Stimulated activated memory B cell treated with anti-CD40 and anti-IgM and Interleukin-4, amounts not matched to agents 10 μg/mL and 1 μg/mL and 100 μg/mL, for 72 hours (primary cell): ENCODE measurements at regions not wholly inside any gene's neighbourhood (a gene's known extent, or its start where the extent isn't known, plus 50 kb on each side); places are given as distances from the start of the nearest gene placed in this dataset.

Experiments
- ATAC-seq: fragments of 150-1000 bp; cut with Tn5 transposase; 2 replicates; pipeline ENCODE4 v1.10.0; 2021
- H3K27ac Mint-ChIP-seq: one replicate; pipeline ENCODE4 v1.8.0; 2022; ENCODE audit warnings: mild to moderate bottlenecking, mixed read lengths
- H3K27me3 Mint-ChIP-seq: one replicate; pipeline ENCODE4 v1.8.0; 2022; ENCODE audit warnings: mixed read lengths
- H3K36me3 Mint-ChIP-seq: one replicate; pipeline ENCODE4 v1.8.0; 2022; ENCODE audit warnings: mixed read lengths
- H3K4me1 Mint-ChIP-seq: one replicate; pipeline ENCODE4 v1.8.0; 2022; ENCODE audit warnings: mixed read lengths
- H3K4me3 Mint-ChIP-seq: one replicate; pipeline ENCODE4 v1.8.0; 2022; ENCODE audit warnings: mild to moderate bottlenecking, moderate library complexity, mixed read lengths
- H3K9me3 Mint-ChIP-seq: one replicate; pipeline ENCODE4 v1.8.0; 2022; ENCODE audit warnings: mixed read lengths

GRCh38 chr16:14350081-14350480, 279.0 kb downstream of the MRTFB start:
- Mint-ChIP-seq H3K4me3 (no peak overlapping the region), H3K4me1 (peaks cover 12% of the 10 kb centered on the region), H3K36me3 (peaks cover 6% of the 10 kb centered on the region), H3K9me3 (peaks cover 4% of the 10 kb centered on the region), H3K27ac (no peak overlapping the region), H3K27me3 (no peaks in the 10 kb centered on the region)
- no peak for ATAC-seq

- Mint-ChIP-seq H3K9me3 (peaks cover 10% of the 10 kb centered on the region), H3K27me3 (no peaks in the 10 kb centered on the region), H3K36me3 (peaks cover 10% of the 10 kb centered on the region), H3K4me3 (no peak overlapping the region), H3K4me1 (peaks cover 10% of the 10 kb centered on the region), H3K27ac (no peak overlapping the region)
- no peak for ATAC-seq
These were observed 276.6 kb downstream of the MRTFB start for GRCh38 chr16:14347706-14348105.

GRCh38 chr16:14346278-14347142, 275.4 kb downstream of the MRTFB start:
- Mint-ChIP-seq H3K4me3 (no peak overlapping the region), H3K27ac (no peak overlapping the region), H3K4me1 (peaks cover 10% of the 10 kb centered on the region), H3K36me3 (peaks cover 12% of the 10 kb centered on the region), H3K9me3 (peaks cover 11% of the 10 kb centered on the region), H3K27me3 (no peaks in the 10 kb centered on the region)
- no peak for ATAC-seq

- Mint-ChIP-seq H3K27ac (no peak overlapping the region), H3K4me1 (peaks cover 6% of the 10 kb centered on the region), H3K4me3 (no peak overlapping the region), H3K9me3 (peaks cover 13% of the 10 kb centered on the region), H3K36me3 (peaks cover 12% of the 10 kb centered on the region), H3K27me3 (no peaks in the 10 kb centered on the region)
- no peak for ATAC-seq
These were observed 274.5 kb downstream of the MRTFB start for GRCh38 chr16:14345512-14346115.

GRCh38 chr16:14344945-14345344, 273.8 kb downstream of the MRTFB start:
- no peaks in the 10 kb centered on the region for H3K27me3 Mint-ChIP-seq
- H3K9me3 Mint-ChIP-seq, result peaks cover 14% of the 10 kb centered on the region
- H3K27ac Mint-ChIP-seq, result no peak overlapping the region
- no peak overlapping the region for H3K4me3 Mint-ChIP-seq
- H3K36me3 Mint-ChIP-seq, result peaks cover 12% of the 10 kb centered on the region
- no peaks in the 10 kb centered on the region for H3K4me1 Mint-ChIP-seq
- ATAC-seq, result no peak

- no peak overlapping the region for H3K27ac Mint-ChIP-seq
- no peak for ATAC-seq
- no peaks in the 10 kb centered on the region for H3K27me3 Mint-ChIP-seq
These were observed 273.2 kb downstream of the MRTFB start for GRCh38 chr16:14344292-14344691.

GRCh38 chr16:14341324-14342225, 270.5 kb downstream of the MRTFB start:
- H3K27ac Mint-ChIP-seq, result no peak overlapping the region
- no peak overlapping the region for H3K4me3 Mint-ChIP-seq
- no peaks in the 10 kb centered on the region for H3K27me3 Mint-ChIP-seq
- H3K4me1 Mint-ChIP-seq, result no peaks in the 10 kb centered on the region
- peaks cover 12% of the 10 kb centered on the region for H3K36me3 Mint-ChIP-seq
- H3K9me3 Mint-ChIP-seq, result peaks cover 22% of the 10 kb centered on the region
- ATAC-seq, result no peak

More at GRCh38 chr16:14344292-14344691, 273.2 kb downstream of the MRTFB start:
- Mint-ChIP-seq H3K9me3 (peaks cover 14% of the 10 kb centered on the region), H3K36me3 (peaks cover 12% of the 10 kb centered on the region), H3K4me1 (no peaks in the 10 kb centered on the region), H3K4me3 (no peak overlapping the region)

GRCh38 chr16:14339694-14340093, 268.6 kb downstream of the MRTFB start:
- Mint-ChIP-seq H3K36me3 (peaks cover 6% of the 10 kb centered on the region), H3K4me1 (no peaks in the 10 kb centered on the region), H3K27me3 (no peaks in the 10 kb centered on the region), H3K4me3 (no peak overlapping the region), H3K9me3 (peaks cover 20% of the 10 kb centered on the region), H3K27ac (no peak overlapping the region)
- no peak for ATAC-seq

- H3K36me3 Mint-ChIP-seq, result peaks cover 6% of the 10 kb centered on the region
These were observed 267.9 kb downstream of the MRTFB start for GRCh38 chr16:14338969-14339368.

GRCh38 chr16:14338236-14338635, 267.1 kb downstream of the MRTFB start:
- peak; percentile 16 for ATAC-seq
- Mint-ChIP-seq H3K9me3 (peaks cover 19% of the 10 kb centered on the region), H3K27me3 (no peaks in the 10 kb centered on the region), H3K4me3 (no peak overlapping the region), H3K36me3 (peaks cover 6% of the 10 kb centered on the region), H3K27ac (no peak overlapping the region), H3K4me1 (no peaks in the 10 kb centered on the region)

More at GRCh38 chr16:14338969-14339368, 267.9 kb downstream of the MRTFB start:
- no peak for ATAC-seq
- H3K4me1 Mint-ChIP-seq, result no peaks in the 10 kb centered on the region
- H3K9me3 Mint-ChIP-seq, result peaks cover 20% of the 10 kb centered on the region
- no peaks in the 10 kb centered on the region for H3K27me3 Mint-ChIP-seq
- no peak overlapping the region for H3K27ac Mint-ChIP-seq
- H3K4me3 Mint-ChIP-seq, result no peak overlapping the region

GRCh38 chr16:14337303-14338191, 266.4 kb downstream of the MRTFB start:
- no peak overlapping the region for H3K4me3 Mint-ChIP-seq
- no peak overlapping the region for H3K27ac Mint-ChIP-seq
- H3K27me3 Mint-ChIP-seq, result no peaks in the 10 kb centered on the region
- H3K4me1 Mint-ChIP-seq, result no peaks in the 10 kb centered on the region
- H3K36me3 Mint-ChIP-seq, result no peaks in the 10 kb centered on the region
- no peak for ATAC-seq
- H3K9me3 Mint-ChIP-seq, result peaks cover 13% of the 10 kb centered on the region

- no peak for ATAC-seq
- H3K9me3 Mint-ChIP-seq, result peaks cover 10% of the 10 kb centered on the region
- no peaks in the 10 kb centered on the region for H3K36me3 Mint-ChIP-seq
- H3K27ac Mint-ChIP-seq, result no peak overlapping the region
- no peak overlapping the region for H3K4me3 Mint-ChIP-seq
- H3K27me3 Mint-ChIP-seq, result no peaks in the 10 kb centered on the region
- no peaks in the 10 kb centered on the region for H3K4me1 Mint-ChIP-seq
These were observed 264.2 kb downstream of the MRTFB start for GRCh38 chr16:14335297-14335696.

GRCh38 chr16:14334366-14335080, 263.4 kb downstream of the MRTFB start:
- ATAC-seq, result no peak
- Mint-ChIP-seq H3K27me3 (no peaks in the 10 kb centered on the region), H3K4me1 (no peaks in the 10 kb centered on the region), H3K4me3 (no peak overlapping the region), H3K9me3 (peaks cover 10% of the 10 kb centered on the region), H3K36me3 (no peaks in the 10 kb centered on the region), H3K27ac (no peak overlapping the region)

- no peaks in the 10 kb centered on the region for H3K27me3 Mint-ChIP-seq
- H3K36me3 Mint-ChIP-seq, result no peaks in the 10 kb centered on the region
- peaks cover 7% of the 10 kb centered on the region for H3K9me3 Mint-ChIP-seq
- H3K27ac Mint-ChIP-seq, result no peak overlapping the region
- ATAC-seq, result no peak
- no peaks in the 10 kb centered on the region for H3K4me1 Mint-ChIP-seq
- H3K4me3 Mint-ChIP-seq, result no peak overlapping the region
These were observed 262.2 kb downstream of the MRTFB start for GRCh38 chr16:14333361-14333760.
